OCI-LY3 (cell line): ENCODE measurements at regions not wholly inside any gene's neighbourhood (a gene's known extent, or its start where the extent isn't known, plus 50 kb on each side); places are given as distances from the start of the nearest gene placed in this dataset.

Experiments used
- EZH2phosphoT487 ChIP-seq: fragments of 200-600 bp; shearing (Covaris generic); IDR thresholded peaks from 2 replicates; pipeline ENCODE4 v1.6.1; 2018; ENCODE audit warnings: antibody characterized with exemption, mixed run types, low read depth
- TF ChIP-seq, protein P1 (sequence below): fragments of 200-600, 300-600 bp; sonication (generic); IDR thresholded peaks from 2 replicates; pipeline ENCODE4 v1.5.1; 2014; ENCODE audit warnings: antibody characterized with exemption, low read length, low read depth

DNA sequence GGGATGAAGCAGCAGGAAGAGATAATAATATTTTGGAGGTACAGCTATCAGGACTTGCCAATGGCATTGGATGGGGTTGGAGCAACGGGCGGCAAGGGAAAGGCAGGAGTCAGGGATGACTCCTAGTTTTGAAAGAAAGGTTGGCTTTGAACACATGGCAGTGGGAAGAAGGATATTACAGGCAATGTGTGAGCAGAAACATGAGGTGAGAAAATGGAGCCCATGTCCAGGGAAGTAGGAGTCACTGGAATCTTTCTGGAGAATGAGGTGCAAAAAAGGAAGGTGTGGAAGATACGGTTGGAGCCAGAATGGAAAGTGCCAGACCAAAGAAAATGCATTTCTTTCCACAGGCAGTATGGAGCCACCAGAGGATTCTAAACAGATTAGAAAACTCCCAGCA lies 288.5 kb upstream of the KAZN start:
- TF ChIP-seq, protein P1, sequence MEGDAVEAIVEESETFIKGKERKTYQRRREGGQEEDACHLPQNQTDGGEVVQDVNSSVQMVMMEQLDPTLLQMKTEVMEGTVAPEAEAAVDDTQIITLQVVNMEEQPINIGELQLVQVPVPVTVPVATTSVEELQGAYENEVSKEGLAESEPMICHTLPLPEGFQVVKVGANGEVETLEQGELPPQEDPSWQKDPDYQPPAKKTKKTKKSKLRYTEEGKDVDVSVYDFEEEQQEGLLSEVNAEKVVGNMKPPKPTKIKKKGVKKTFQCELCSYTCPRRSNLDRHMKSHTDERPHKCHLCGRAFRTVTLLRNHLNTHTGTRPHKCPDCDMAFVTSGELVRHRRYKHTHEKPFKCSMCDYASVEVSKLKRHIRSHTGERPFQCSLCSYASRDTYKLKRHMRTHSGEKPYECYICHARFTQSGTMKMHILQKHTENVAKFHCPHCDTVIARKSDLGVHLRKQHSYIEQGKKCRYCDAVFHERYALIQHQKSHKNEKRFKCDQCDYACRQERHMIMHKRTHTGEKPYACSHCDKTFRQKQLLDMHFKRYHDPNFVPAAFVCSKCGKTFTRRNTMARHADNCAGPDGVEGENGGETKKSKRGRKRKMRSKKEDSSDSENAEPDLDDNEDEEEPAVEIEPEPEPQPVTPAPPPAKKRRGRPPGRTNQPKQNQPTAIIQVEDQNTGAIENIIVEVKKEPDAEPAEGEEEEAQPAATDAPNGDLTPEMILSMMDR, result no peak
- no peak for TF ChIP-seq EZH2phosphoT487
